HCT116 (cell line): ENCODE measurements at regions not wholly inside any gene's neighbourhood (a gene's known extent, or its start where the extent isn't known, plus 50 kb on each side); places are given as distances from the start of the nearest gene placed in this dataset.

Source experiments
- ATAC-seq: fragments of 200-7000 bp; cut with Tn5 transposase; 2 replicates; pipeline ENCODE4 v1.9.1; 2020; ENCODE audit warnings: mild to moderate bottlenecking, moderate library complexity
- BruUV-seq: library from RNA; stranded (reverse); fragments of 400-500 nt; replicated peaks from 2 replicates; lab custom pipeline; 2021; lab: Mats Ljungman, UMichigan
- CTCF ChIA-PET: fragments of 300-600 bp; sonication (Branson Sonifier 250); formaldehyde crosslinking; loops from one replicate; lab custom pipeline; 2021; ENCODE audit warnings: antibody characterized with exemption; lab: Charles Lee
- POLR2A ChIA-PET: fragments of 300-600, 350-600 bp; sonication (Branson Sonifier 250); formaldehyde crosslinking; loops from one replicate; lab custom pipeline; 2021; ENCODE audit warnings: antibody characterized with exemption; lab: Charles Lee
- RAD21 ChIA-PET, 2 experiments: fragments of 300-600 bp; sonication (Branson Sonifier 250); formaldehyde crosslinking; loops; one replicate each; lab custom pipeline; 2023; ENCODE audit warnings: low total read pairs in 2 of 2; ENCODE audit not compliant: uncharacterized antibody in 2 of 2, unreplicated experiment in 2 of 2, low non-redundant PET in 1 of 2; lab: Charles Lee
- DNase-seq: peaks from one replicate; pipeline ENCODE4 v3.0.0-alpha.2; 2010; ENCODE audit warnings: low read depth, low spot score
- H2AFZ ChIP-seq: fragments of 200-600 bp; shearing (Covaris generic), sonication (generic); 2 replicates; pipeline ENCODE4 v1.6.1; 2017; ENCODE audit warnings: low read depth, mixed run types, mixed read lengths, antibody characterized with exemption, low read length; ENCODE audit not compliant: poor library complexity, severe bottlenecking
- H3K27ac ChIP-seq: 2 replicates; pipeline ENCODE4 v1.5.1; 2012; ENCODE audit warnings: low read depth, low read length
- H3K27me3 ChIP-seq: fragments of 200-600 bp; sonication (generic); 2 replicates; pipeline ENCODE4 v1.6.1; 2016; ENCODE audit warnings: mixed run types, low read length, mixed read lengths; ENCODE audit not compliant: insufficient read depth
- H3K36me3 ChIP-seq, 2 experiments: fragments of 200-500 bp in 1 of 2; fragments of 200-600 bp in 1 of 2; sonication (Bioruptor generic) in 1 of 2; sonication (generic) in 1 of 2; 2 replicates each; pipeline versions ENCODE4 v1.5.1 to v1.6.1; 2014 to 2016; ENCODE audit warnings: low read length in 2 of 2, inconsistent platforms in 1 of 2, mixed read lengths in 1 of 2, mixed run types in 1 of 2; ENCODE audit not compliant: insufficient read depth in 2 of 2, control insufficient read depth in 1 of 2
- H3K4me1 ChIP-seq, 2 experiments: fragments of 200-600 bp in 1 of 2; sonication (generic) in 1 of 2; 2 replicates each; pipeline versions ENCODE4 v1.5.1 to v1.6.1; 2012 to 2017; ENCODE audit warnings: low read length in 2 of 2, inconsistent platforms in 1 of 2, mild to moderate bottlenecking in 1 of 2, mixed read lengths in 1 of 2, mixed run types in 1 of 2, moderate library complexity in 1 of 2; ENCODE audit not compliant: insufficient read depth in 2 of 2, control insufficient read depth in 1 of 2
- H3K4me2 ChIP-seq: fragments of 200-600 bp; sonication (generic); 2 replicates; pipeline ENCODE4 v1.6.1; 2017; ENCODE audit warnings: mixed run types, low read length, mixed read lengths
- H3K4me3 ChIP-seq, 2 experiments: fragments of 200-600 bp in 1 of 2; sonication (generic) in 1 of 2; replicated peaks in 1 of 2; 2 replicates each; pipeline ENCODE4 v1.5.1; 2011 to 2016; ENCODE audit warnings: low read length in 2 of 2, control low read depth in 1 of 2, low read depth in 1 of 2, mild to moderate bottlenecking in 1 of 2, mixed read lengths in 1 of 2, mixed run types in 1 of 2
- H3K79me2 ChIP-seq: fragments of 200-600 bp; sonication (generic); 2 replicates; pipeline ENCODE4 v1.6.1; 2017; ENCODE audit warnings: mild to moderate bottlenecking, mixed run types, low read length, moderate library complexity, mixed read lengths; ENCODE audit not compliant: insufficient read depth
- H3K9ac ChIP-seq: fragments of 200-600 bp; sonication (generic); 2 replicates; pipeline ENCODE4 v1.6.1; 2016; ENCODE audit warnings: low read length, mixed read lengths
- H3K9me2 ChIP-seq: fragments of 200-600 bp; sonication (generic), shearing (Covaris generic); 2 replicates; pipeline ENCODE4 v1.6.1; 2017; ENCODE audit warnings: mixed run types, mild to moderate bottlenecking, moderate library complexity; ENCODE audit not compliant: insufficient read depth
- H3K9me3 ChIP-seq, 2 experiments: fragments of 200-500 bp in 1 of 2; fragments of 200-600 bp in 1 of 2; sonication (Bioruptor generic) in 1 of 2; sonication (generic) in 1 of 2; 2 replicates each; pipeline ENCODE4 v1.6.1; 2014 to 2017; ENCODE audit warnings: low read length in 2 of 2, mixed read lengths in 2 of 2, inconsistent platforms in 1 of 2, low read depth in 1 of 2, mild to moderate bottlenecking in 1 of 2, mixed run types in 1 of 2, moderate library complexity in 1 of 2; ENCODE audit not compliant: control insufficient read depth in 1 of 2, insufficient read depth in 1 of 2
- H4K20me1 ChIP-seq: fragments of 200-600 bp; sonication (generic), shearing (Covaris generic); 2 replicates; pipeline ENCODE4 v1.6.1; 2017; ENCODE audit warnings: mixed run types, mild to moderate bottlenecking, moderate library complexity; ENCODE audit not compliant: insufficient read depth
- CEBPB ChIP-seq: IDR thresholded peaks from 2 replicates; pipeline ENCODE4 v1.6.1; 2012; ENCODE audit warnings: low read depth
- EGR1 ChIP-seq: IDR thresholded peaks from 2 replicates; pipeline ENCODE4 v1.6.1; 2012; ENCODE audit warnings: low read depth
- ELF1 ChIP-seq: IDR thresholded peaks from 2 replicates; pipeline ENCODE4 v1.6.1; 2012; ENCODE audit warnings: low read depth, borderline replicate concordance
- EZH2phosphoT487 ChIP-seq: fragments of 200-600 bp; IDR thresholded peaks from 2 replicates; pipeline ENCODE4 v1.6.1; 2018; ENCODE audit warnings: antibody characterized with exemption, borderline replicate concordance
- MAX ChIP-seq: IDR thresholded peaks from 2 replicates; pipeline ENCODE4 v1.6.1; 2012
- REST ChIP-seq: IDR thresholded peaks from 2 replicates; pipeline ENCODE4 v1.6.1; 2012; ENCODE audit warnings: low read depth
- YY1 ChIP-seq: IDR thresholded peaks from 2 replicates; pipeline ENCODE4 v1.6.1; 2011; ENCODE audit warnings: low read length, low read depth, moderate library complexity, mild to moderate bottlenecking; ENCODE audit not compliant: insufficient replicate concordance; ENCODE audit errors: extremely low read depth
- ZFX ChIP-seq: fragments of 450-650 bp; IDR thresholded peaks from 2 replicates; pipeline ENCODE4 v1.6.1; 2017
- ZNF274 ChIP-seq: fragments of 200-500 bp; sonication (Bioruptor generic); IDR thresholded peaks from 2 replicates; pipeline ENCODE4 v1.6.1; 2014; ENCODE audit warnings: mild to moderate bottlenecking, low read depth, low read length, inconsistent platforms
- intact Hi-C: fragments of 100-400 bp; cut with micrococcal nuclease; formaldehyde crosslinking; loops from 2 replicates; pipeline ENCODE4 v1.10.0; 2022

DNA sequence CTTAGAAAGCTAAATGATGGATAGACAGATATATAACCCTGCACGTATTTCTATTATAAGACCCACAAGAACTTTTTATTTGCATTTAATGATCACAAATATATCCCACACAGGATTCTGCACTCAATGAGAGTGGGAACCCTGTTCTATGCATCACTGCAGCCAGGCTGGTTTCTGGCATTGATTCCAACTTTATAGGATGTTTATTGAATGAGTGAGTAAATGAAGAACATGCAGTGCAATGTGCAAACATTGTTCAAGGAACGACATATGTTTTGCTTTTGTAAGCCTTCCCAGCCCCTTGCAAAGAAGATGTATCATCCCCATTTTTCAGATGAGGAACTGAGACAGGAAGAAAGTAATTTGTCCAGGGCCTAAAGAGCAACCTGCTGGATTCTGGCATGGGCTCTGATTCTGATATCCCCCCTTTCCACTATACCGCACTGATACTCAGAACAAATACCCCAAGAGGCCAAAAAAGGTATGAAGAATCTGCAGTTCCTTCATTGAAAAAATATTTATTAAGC, 246.3 kb downstream of the LACC1 start:
- TF ChIP-seq CEBPB, result no peak
- TF ChIP-seq YY1, result no peak
- TF ChIP-seq REST, result no peak
- TF ChIP-seq MAX, result no peak
- no peak for TF ChIP-seq ZFX
- Histone ChIP-seq H3K79me2 (no peaks in the 10 kb centered on the region), H4K20me1 (no peaks in the 10 kb centered on the region), H3K9me3 (no peaks in the 10 kb centered on the region), H3K27ac (no peak overlapping the region), H3K9ac (no peak overlapping the region), H3K4me1 (peaks cover 0 to 6% of the 10 kb centered on the region in 2 experiments; a peak in 2 of 4 replicates), H3K4me2 (no peak overlapping the region), H3K27me3 (no peaks in the 10 kb centered on the region), H3K36me3 (no peaks in the 10 kb centered on the region), H2AFZ (no peak overlapping the region), H3K9me2 (no peaks in the 10 kb centered on the region), H3K4me3 (no peak overlapping the region)
- intact Hi-C loops, result no loop called here
- DNase-seq (no peak), ATAC-seq (no peak)
- RAD21 ChIA-PET, result no interaction called here
- CTCF ChIA-PET, result no interaction called here
- POLR2A ChIA-PET, result interaction anchor here (1.0 kb wide), 1 partner anchor 10 kb away, joined by 3 read pairs; no protein-coding TSS in a partner anchor
- no TSS peak for BruUV-seq

- ATAC-seq, result 0 out of 2 replicates have a peak, but pooled peaks have one; percentile 30
- Histone ChIP-seq H4K20me1 (no peaks in the 10 kb centered on the region), H3K27ac (no peak overlapping the region), H3K36me3 (no peaks in the 10 kb centered on the region), H3K4me2 (no peak overlapping the region), H3K79me2 (no peaks in the 10 kb centered on the region), H3K9ac (no peak overlapping the region), H3K4me1 (peaks cover 5 to 21% of the 10 kb centered on the region in 2 experiments; a peak in 2 of 4 replicates), H3K4me3 (no peak overlapping the region), H2AFZ (no peak overlapping the region), H3K27me3 (no peaks in the 10 kb centered on the region), H3K9me2 (no peaks in the 10 kb centered on the region), H3K9me3 (no peaks in the 10 kb centered on the region)
- no peak for TF ChIP-seq EZH2phosphoT487
- TF ChIP-seq EGR1, result no peak
- no peak for TF ChIP-seq ZFX
- TF ChIP-seq ZNF274, result no peak
- TF ChIP-seq ELF1, result no peak
- POLR2A ChIA-PET, result no interaction called here
- CTCF ChIA-PET, result no interaction called here
- no peak for DNase-seq
- BruUV-seq, result no TSS peak
- intact Hi-C loops, result no loop called here
- RAD21 ChIA-PET, result no interaction called here
These were observed 245.0 kb upstream of the SERP2 start for GRCh38 chr13:44128552-44129001.
